GM23338 (cell line): ENCODE measurements at regions not wholly inside any gene's neighbourhood (a gene's known extent, or its start where the extent isn't known, plus 50 kb on each side); places are given as distances from the start of the nearest gene placed in this dataset.

Source experiments
- ATAC-seq: fragments of 200-7000 bp; cut with Tn5 transposase; 3 replicates; pipeline ENCODE4 v1.9.1; 2020
- DNase-seq: peaks from one replicate; pipeline ENCODE4 v3.0.0-alpha.2; 2015; ENCODE audit warnings: low spot score
- H2AFZ ChIP-seq: fragments of 200-600 bp; sonication (generic); 2 replicates; pipeline ENCODE4 v1.8.0; 2016; ENCODE audit warnings: antibody characterized with exemption, mild to moderate bottlenecking, moderate library complexity
- H3F3A ChIP-seq: fragments of 200-600 bp; sonication (generic); replicated peaks from 2 replicates; pipeline ENCODE4 v1.8.0; 2017; ENCODE audit warnings: antibody characterized with exemption, mixed run types, low read depth
- H3K27ac ChIP-seq: fragments of 200-600 bp; sonication (generic); 2 replicates; pipeline ENCODE4 v1.6.1; 2016; ENCODE audit warnings: low read depth
- H3K27me3 ChIP-seq: fragments of 200-600 bp; sonication (generic); 2 replicates; pipeline ENCODE4 v1.8.0; 2016; ENCODE audit warnings: mild to moderate bottlenecking, mixed run types, moderate library complexity; ENCODE audit not compliant: insufficient read depth
- H3K36me3 ChIP-seq: fragments of 200-600 bp; sonication (generic); 2 replicates; pipeline ENCODE4 v1.8.0; 2016; ENCODE audit warnings: mild to moderate bottlenecking; ENCODE audit not compliant: insufficient read depth
- H3K4me1 ChIP-seq: fragments of 200-600 bp; sonication (generic); 2 replicates; pipeline ENCODE4 v1.8.0; 2016; ENCODE audit warnings: mild to moderate bottlenecking, moderate library complexity; ENCODE audit not compliant: insufficient read depth
- H3K4me2 ChIP-seq: fragments of 200-600 bp; sonication (generic); 2 replicates; pipeline ENCODE4 v1.7.1; 2017; ENCODE audit warnings: mixed run types
- H3K4me3 ChIP-seq: fragments of 200-600 bp; sonication (generic); 2 replicates; pipeline ENCODE4 v1.6.1; 2016; ENCODE audit warnings: mixed run types
- H3K79me2 ChIP-seq: fragments of 200-600 bp; sonication (generic); replicated peaks from 2 replicates; pipeline ENCODE4 v1.8.0; 2017; ENCODE audit warnings: mild to moderate bottlenecking; ENCODE audit not compliant: insufficient read depth
- H3K9me2 ChIP-seq: fragments of 200-600 bp; sonication (generic); 2 replicates; pipeline ENCODE4 v1.8.0; 2017; ENCODE audit not compliant: insufficient read depth
- H4K20me1 ChIP-seq: fragments of 200-600 bp; sonication (generic); replicated peaks from 2 replicates; pipeline ENCODE4 v1.8.0; 2017; ENCODE audit warnings: mild to moderate bottlenecking; ENCODE audit not compliant: insufficient read depth
- H3K27ac Mint-ChIP-seq: 2 replicates; pipeline ENCODE4 v1.8.0; 2020; ENCODE audit warnings: inconsistent platforms, mild to moderate bottlenecking, moderate library complexity, mixed read lengths
- H3K27me3 Mint-ChIP-seq: 3 replicates; pipeline ENCODE4 v1.8.0; 2022; ENCODE audit warnings: low read depth, mild to moderate bottlenecking, moderate library complexity, mixed read lengths, inconsistent platforms; ENCODE audit not compliant: insufficient read depth, poor library complexity
- H3K36me3 Mint-ChIP-seq: 3 replicates; pipeline ENCODE4 v1.8.0; 2021; ENCODE audit warnings: low read depth, mild to moderate bottlenecking, inconsistent platforms, moderate library complexity, mixed read lengths
- H3K4me1 Mint-ChIP-seq: 3 replicates; pipeline ENCODE4 v1.8.0; 2020; ENCODE audit warnings: mild to moderate bottlenecking, inconsistent platforms, mixed read lengths
- H3K4me3 Mint-ChIP-seq: 3 replicates; pipeline ENCODE4 v1.8.0; 2021; ENCODE audit warnings: moderate library complexity, mild to moderate bottlenecking, inconsistent platforms, mixed read lengths
- H3K9me3 Mint-ChIP-seq: 3 replicates; pipeline ENCODE4 v1.8.0; 2020; ENCODE audit warnings: moderate library complexity, mild to moderate bottlenecking, inconsistent platforms, mixed read lengths
- CREB1 ChIP-seq: fragments of 250-450 bp; sonication (Bioruptor Pico); IDR thresholded peaks from 2 replicates; pipeline ENCODE4 v1.5.0; 2020; ENCODE audit warnings: low read depth, mild to moderate bottlenecking, moderate library complexity
- EZH2 ChIP-seq: fragments of 200-600 bp; sonication (generic); IDR thresholded peaks from one replicate; pipeline ENCODE4 v1.8.0; 2017; ENCODE audit warnings: antibody characterized with exemption, mild to moderate bottlenecking, low read depth; ENCODE audit not compliant: unreplicated experiment
- EZH2phosphoT487 ChIP-seq: fragments of 200-600 bp; sonication (generic); IDR thresholded peaks from one replicate; pipeline ENCODE4 v1.8.1; 2018; ENCODE audit warnings: antibody characterized with exemption; ENCODE audit not compliant: unreplicated experiment
- JUNB ChIP-seq: IDR thresholded peaks from one replicate; pipeline ENCODE4 v1.6.1; 2016; ENCODE audit warnings: antibody characterized with exemption; ENCODE audit not compliant: unreplicated experiment
- NANOG ChIP-seq: IDR thresholded peaks from 2 replicates; pipeline ENCODE4 v1.6.1; 2016; ENCODE audit warnings: antibody characterized with exemption, borderline replicate concordance
- POLR2AphosphoS5 ChIP-seq: IDR thresholded peaks from 2 replicates; pipeline ENCODE4 v1.6.1; 2016; ENCODE audit warnings: antibody characterized with exemption, low read depth
- STAT1 ChIP-seq: IDR thresholded peaks from one replicate; pipeline ENCODE4 v1.6.1; 2016; ENCODE audit warnings: antibody characterized with exemption; ENCODE audit not compliant: unreplicated experiment
- ZNF114 ChIP-seq: fragments of 250-450 bp; sonication (Bioruptor Pico); IDR thresholded peaks from 2 replicates; pipeline ENCODE4 v1.5.0; 2020; ENCODE audit warnings: mild to moderate bottlenecking, moderate library complexity
- ZNF331 ChIP-seq: fragments of 250-450 bp; sonication (Bioruptor Pico); IDR thresholded peaks from 2 replicates; pipeline ENCODE4 v1.5.0; 2020; ENCODE audit warnings: low read depth, mild to moderate bottlenecking, moderate library complexity
- TF ChIP-seq, protein P1 (sequence below): fragments of 250-450 bp; sonication (Bioruptor Pico); IDR thresholded peaks from 2 replicates; pipeline ENCODE4 v1.5.0; 2020; ENCODE audit warnings: mild to moderate bottlenecking, moderate library complexity
- TF ChIP-seq, protein P2 (sequence below): IDR thresholded peaks from 2 replicates; pipeline ENCODE4 v1.6.1; 2016; ENCODE audit warnings: antibody characterized with exemption
- TF ChIP-seq, protein P3 (sequence below), 2 experiments: fragments of 200-600 bp in 1 of 2; sonication (generic) in 1 of 2; conservative IDR thresholded peaks; 2 replicates each; pipeline versions ENCODE4 v1.5.1 to v1.6.1; 2016 to 2017; ENCODE audit warnings: antibody characterized with exemption in 2 of 2, low read depth in 2 of 2, mild to moderate bottlenecking in 2 of 2, moderate library complexity in 1 of 2
- TF ChIP-seq, protein P4 (sequence below): IDR thresholded peaks from one replicate; pipeline ENCODE4 v1.6.1; 2018; ENCODE audit warnings: antibody characterized with exemption; ENCODE audit not compliant: unreplicated experiment

- Histone ChIP-seq H3K4me2 (no peak overlapping the region), H3K27ac (no peak overlapping the region), H4K20me1 (no peaks in the 10 kb centered on the region), H3K79me2 (no peaks in the 10 kb centered on the region), H3K4me3 (no peak overlapping the region), H3K4me1 (no peaks in the 10 kb centered on the region), H3K27me3 (no peaks in the 10 kb centered on the region), H3K9me2 (no peaks in the 10 kb centered on the region; the same call in none of the 2 replicates), H2AFZ (no peak overlapping the region), H3K36me3 (no peaks in the 10 kb centered on the region), H3F3A (no peaks in the 10 kb centered on the region)
- no peak for DNase-seq
- Mint-ChIP-seq H3K36me3 (peaks cover 6% of the 10 kb centered on the region; the same call in 2 of the 3 replicates), H3K4me3 (no peak overlapping the region), H3K4me1 (no peaks in the 10 kb centered on the region), H3K9me3 (no peaks in the 10 kb centered on the region), H3K27me3 (peaks cover 3% of the 10 kb centered on the region), H3K27ac (no peak overlapping the region)
- ATAC-seq = no peak
- TF ChIP-seq EZH2phosphoT487 (no peak), ZNF331 (CRISPR knock-in tag) (no peak), EZH2 (no peak), POLR2AphosphoS5 (no peak), JUNB (no peak), STAT1 (no peak), ZNF114 (CRISPR knock-in tag) (no peak), NANOG (no peak), CREB1 (no peak)
- TF ChIP-seq, protein P1, sequence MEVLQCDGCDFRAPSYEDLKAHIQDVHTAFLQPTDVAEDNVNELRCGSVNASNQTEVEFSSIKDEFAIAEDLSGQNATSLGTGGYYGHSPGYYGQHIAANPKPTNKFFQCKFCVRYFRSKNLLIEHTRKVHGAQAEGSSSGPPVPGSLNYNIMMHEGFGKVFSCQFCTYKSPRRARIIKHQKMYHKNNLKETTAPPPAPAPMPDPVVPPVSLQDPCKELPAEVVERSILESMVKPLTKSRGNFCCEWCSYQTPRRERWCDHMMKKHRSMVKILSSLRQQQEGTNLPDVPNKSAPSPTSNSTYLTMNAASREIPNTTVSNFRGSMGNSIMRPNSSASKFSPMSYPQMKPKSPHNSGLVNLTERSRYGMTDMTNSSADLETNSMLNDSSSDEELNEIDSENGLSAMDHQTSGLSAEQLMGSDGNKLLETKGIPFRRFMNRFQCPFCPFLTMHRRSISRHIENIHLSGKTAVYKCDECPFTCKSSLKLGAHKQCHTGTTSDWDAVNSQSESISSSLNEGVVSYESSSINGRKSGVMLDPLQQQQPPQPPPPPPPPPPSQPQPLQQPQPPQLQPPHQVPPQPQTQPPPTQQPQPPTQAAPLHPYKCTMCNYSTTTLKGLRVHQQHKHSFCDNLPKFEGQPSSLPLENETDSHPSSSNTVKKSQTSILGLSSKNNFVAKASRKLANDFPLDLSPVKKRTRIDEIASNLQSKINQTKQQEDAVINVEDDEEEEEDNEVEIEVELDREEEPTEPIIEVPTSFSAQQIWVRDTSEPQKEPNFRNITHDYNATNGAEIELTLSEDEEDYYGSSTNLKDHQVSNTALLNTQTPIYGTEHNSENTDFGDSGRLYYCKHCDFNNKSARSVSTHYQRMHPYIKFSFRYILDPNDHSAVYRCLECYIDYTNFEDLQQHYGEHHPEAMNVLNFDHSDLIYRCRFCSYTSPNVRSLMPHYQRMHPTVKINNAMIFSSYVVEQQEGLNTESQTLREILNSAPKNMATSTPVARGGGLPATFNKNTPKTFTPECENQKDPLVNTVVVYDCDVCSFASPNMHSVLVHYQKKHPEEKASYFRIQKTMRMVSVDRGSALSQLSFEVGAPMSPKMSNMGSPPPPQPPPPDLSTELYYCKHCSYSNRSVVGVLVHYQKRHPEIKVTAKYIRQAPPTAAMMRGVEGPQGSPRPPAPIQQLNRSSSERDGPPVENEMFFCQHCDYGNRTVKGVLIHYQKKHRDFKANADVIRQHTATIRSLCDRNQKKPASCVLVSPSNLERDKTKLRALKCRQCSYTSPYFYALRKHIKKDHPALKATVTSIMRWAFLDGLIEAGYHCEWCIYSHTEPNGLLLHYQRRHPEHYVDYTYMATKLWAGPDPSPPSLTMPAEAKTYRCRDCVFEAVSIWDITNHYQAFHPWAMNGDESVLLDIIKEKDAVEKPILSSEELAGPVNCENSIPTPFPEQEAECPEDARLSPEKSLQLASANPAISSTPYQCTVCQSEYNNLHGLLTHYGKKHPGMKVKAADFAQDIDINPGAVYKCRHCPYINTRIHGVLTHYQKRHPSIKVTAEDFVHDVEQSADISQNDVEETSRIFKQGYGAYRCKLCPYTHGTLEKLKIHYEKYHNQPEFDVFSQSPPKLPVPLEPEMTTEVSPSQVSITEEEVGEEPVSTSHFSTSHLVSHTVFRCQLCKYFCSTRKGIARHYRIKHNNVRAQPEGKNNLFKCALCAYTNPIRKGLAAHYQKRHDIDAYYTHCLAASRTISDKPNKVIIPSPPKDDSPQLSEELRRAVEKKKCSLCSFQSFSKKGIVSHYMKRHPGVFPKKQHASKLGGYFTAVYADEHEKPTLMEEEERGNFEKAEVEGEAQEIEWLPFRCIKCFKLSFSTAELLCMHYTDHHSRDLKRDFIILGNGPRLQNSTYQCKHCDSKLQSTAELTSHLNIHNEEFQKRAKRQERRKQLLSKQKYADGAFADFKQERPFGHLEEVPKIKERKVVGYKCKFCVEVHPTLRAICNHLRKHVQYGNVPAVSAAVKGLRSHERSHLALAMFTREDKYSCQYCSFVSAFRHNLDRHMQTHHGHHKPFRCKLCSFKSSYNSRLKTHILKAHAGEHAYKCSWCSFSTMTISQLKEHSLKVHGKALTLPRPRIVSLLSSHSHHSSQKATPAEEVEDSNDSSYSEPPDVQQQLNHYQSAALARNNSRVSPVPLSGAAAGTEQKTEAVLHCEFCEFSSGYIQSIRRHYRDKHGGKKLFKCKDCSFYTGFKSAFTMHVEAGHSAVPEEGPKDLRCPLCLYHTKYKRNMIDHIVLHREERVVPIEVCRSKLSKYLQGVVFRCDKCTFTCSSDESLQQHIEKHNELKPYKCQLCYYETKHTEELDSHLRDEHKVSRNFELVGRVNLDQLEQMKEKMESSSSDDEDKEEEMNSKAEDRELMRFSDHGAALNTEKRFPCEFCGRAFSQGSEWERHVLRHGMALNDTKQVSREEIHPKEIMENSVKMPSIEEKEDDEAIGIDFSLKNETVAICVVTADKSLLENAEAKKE (CRISPR knock-in tag) = no peak
- TF ChIP-seq, protein P2, sequence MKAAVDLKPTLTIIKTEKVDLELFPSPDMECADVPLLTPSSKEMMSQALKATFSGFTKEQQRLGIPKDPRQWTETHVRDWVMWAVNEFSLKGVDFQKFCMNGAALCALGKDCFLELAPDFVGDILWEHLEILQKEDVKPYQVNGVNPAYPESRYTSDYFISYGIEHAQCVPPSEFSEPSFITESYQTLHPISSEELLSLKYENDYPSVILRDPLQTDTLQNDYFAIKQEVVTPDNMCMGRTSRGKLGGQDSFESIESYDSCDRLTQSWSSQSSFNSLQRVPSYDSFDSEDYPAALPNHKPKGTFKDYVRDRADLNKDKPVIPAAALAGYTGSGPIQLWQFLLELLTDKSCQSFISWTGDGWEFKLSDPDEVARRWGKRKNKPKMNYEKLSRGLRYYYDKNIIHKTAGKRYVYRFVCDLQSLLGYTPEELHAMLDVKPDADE = no peak
- TF ChIP-seq, protein P3, sequence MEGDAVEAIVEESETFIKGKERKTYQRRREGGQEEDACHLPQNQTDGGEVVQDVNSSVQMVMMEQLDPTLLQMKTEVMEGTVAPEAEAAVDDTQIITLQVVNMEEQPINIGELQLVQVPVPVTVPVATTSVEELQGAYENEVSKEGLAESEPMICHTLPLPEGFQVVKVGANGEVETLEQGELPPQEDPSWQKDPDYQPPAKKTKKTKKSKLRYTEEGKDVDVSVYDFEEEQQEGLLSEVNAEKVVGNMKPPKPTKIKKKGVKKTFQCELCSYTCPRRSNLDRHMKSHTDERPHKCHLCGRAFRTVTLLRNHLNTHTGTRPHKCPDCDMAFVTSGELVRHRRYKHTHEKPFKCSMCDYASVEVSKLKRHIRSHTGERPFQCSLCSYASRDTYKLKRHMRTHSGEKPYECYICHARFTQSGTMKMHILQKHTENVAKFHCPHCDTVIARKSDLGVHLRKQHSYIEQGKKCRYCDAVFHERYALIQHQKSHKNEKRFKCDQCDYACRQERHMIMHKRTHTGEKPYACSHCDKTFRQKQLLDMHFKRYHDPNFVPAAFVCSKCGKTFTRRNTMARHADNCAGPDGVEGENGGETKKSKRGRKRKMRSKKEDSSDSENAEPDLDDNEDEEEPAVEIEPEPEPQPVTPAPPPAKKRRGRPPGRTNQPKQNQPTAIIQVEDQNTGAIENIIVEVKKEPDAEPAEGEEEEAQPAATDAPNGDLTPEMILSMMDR (conservative IDR thresholded peaks at IDR 0.05; ENCODE audit: low read depth in 2 of 2) = no peak
- TF ChIP-seq, protein P4, sequence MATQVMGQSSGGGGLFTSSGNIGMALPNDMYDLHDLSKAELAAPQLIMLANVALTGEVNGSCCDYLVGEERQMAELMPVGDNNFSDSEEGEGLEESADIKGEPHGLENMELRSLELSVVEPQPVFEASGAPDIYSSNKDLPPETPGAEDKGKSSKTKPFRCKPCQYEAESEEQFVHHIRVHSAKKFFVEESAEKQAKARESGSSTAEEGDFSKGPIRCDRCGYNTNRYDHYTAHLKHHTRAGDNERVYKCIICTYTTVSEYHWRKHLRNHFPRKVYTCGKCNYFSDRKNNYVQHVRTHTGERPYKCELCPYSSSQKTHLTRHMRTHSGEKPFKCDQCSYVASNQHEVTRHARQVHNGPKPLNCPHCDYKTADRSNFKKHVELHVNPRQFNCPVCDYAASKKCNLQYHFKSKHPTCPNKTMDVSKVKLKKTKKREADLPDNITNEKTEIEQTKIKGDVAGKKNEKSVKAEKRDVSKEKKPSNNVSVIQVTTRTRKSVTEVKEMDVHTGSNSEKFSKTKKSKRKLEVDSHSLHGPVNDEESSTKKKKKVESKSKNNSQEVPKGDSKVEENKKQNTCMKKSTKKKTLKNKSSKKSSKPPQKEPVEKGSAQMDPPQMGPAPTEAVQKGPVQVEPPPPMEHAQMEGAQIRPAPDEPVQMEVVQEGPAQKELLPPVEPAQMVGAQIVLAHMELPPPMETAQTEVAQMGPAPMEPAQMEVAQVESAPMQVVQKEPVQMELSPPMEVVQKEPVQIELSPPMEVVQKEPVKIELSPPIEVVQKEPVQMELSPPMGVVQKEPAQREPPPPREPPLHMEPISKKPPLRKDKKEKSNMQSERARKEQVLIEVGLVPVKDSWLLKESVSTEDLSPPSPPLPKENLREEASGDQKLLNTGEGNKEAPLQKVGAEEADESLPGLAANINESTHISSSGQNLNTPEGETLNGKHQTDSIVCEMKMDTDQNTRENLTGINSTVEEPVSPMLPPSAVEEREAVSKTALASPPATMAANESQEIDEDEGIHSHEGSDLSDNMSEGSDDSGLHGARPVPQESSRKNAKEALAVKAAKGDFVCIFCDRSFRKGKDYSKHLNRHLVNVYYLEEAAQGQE = no peak
These were observed 844.9 kb upstream of the COBL start for GRCh38 chr7:52161483-52161882.
